ENCODE measurements at regions not wholly inside any gene's neighbourhood (a gene's known extent, or its start where the extent isn't known, plus 50 kb on each side); places are given as distances from the start of the nearest gene placed in this dataset.

GRCh38 chr3:11718637-11719405, 75.1 kb upstream of the VGLL4 start:
- peak overlapping the region; percentile 96 for H3K27ac ChIP-seq
- no peak for TF ChIP-seq CTCF (conservative IDR thresholded peaks at IDR 0.05)

GRCh38 chr3:11717768-11718636, 74.3 kb upstream of the VGLL4 start:
- no peak for TF ChIP-seq CTCF (conservative IDR thresholded peaks at IDR 0.05)
- H3K27ac ChIP-seq: peak overlapping the region; percentile 96

GRCh38 chr3:11717301-11717700, 73.6 kb upstream of the VGLL4 start:
- no peak for TF ChIP-seq CTCF (conservative IDR thresholded peaks at IDR 0.05)
- peak overlapping the region; percentile 96 for H3K27ac ChIP-seq

- H3K27ac ChIP-seq: peak overlapping the region; percentile 96
- no peak for TF ChIP-seq CTCF (conservative IDR thresholded peaks at IDR 0.05)
Measured at GRCh38 chr3:11716573-11717290, 73.0 kb upstream of the VGLL4 start.

GRCh38 chr3:11713171-11713570, 69.5 kb upstream of the VGLL4 start:
- no peak for TF ChIP-seq CTCF (conservative IDR thresholded peaks at IDR 0.05)
- no peak overlapping the region for H3K27ac ChIP-seq

- no peak overlapping the region for H3K27ac ChIP-seq
- TF ChIP-seq CTCF (conservative IDR thresholded peaks at IDR 0.05): no peak
Measured at GRCh38 chr3:11712646-11713045, 68.9 kb upstream of the VGLL4 start.

- no peak overlapping the region for H3K27ac ChIP-seq
- no peak for TF ChIP-seq CTCF (conservative IDR thresholded peaks at IDR 0.05)
Measured at GRCh38 chr3:11711876-11712275, 68.2 kb upstream of the VGLL4 start.
